ENCODE measurements at regions not wholly inside any gene's neighbourhood (a gene's known extent, or its start where the extent isn't known, plus 50 kb on each side); places are given as distances from the start of the nearest gene placed in this dataset.

GRCh38 chr19:28607066-28607583 is 605.8 kb downstream of the UQCRFS1 start:
- TF ChIP-seq JUN (IDR thresholded peaks at IDR 0.05; ENCODE audit: borderline replicate concordance, insufficient read depth, insufficient read length, low read depth), result no peak
- no peak for TF ChIP-seq CTCF (IDR thresholded peaks at IDR 0.05; ENCODE audit: extremely low read depth in 1 of 2, insufficient read depth in 1 of 2, low read depth in 1 of 2, low read length in 2 of 2)
- no peak for TF ChIP-seq POLR2A (IDR thresholded peaks at IDR 0.05; ENCODE audit: low read depth, low read length)
- TF ChIP-seq POLR2AphosphoS5 (IDR thresholded peaks at IDR 0.05; ENCODE audit: insufficient read depth, low read depth, low read length), result no peak
- no peak for TF ChIP-seq MAX (IDR thresholded peaks at IDR 0.05; ENCODE audit: insufficient read depth, insufficient read length)
- TF ChIP-seq FOS (IDR thresholded peaks at IDR 0.05; ENCODE audit: borderline replicate concordance, insufficient read depth, low read length), result no peak
- TF ChIP-seq EZH2 (IDR thresholded peaks at IDR 0.05; ENCODE audit: borderline replicate concordance, low read depth, low read length, severe bottlenecking), result no peak
- no peak for TF ChIP-seq GATA2 (IDR thresholded peaks at IDR 0.05; ENCODE audit: insufficient read depth, insufficient read length, low read depth, low read length)
- no peak for TF ChIP-seq MYC (IDR thresholded peaks at IDR 0.05; ENCODE audit: low read depth, low read length)

All from endothelial cell of umbilical vein (primary cell).